ENCODE measurements at regions not wholly inside any gene's neighbourhood (a gene's known extent, or its start where the extent isn't known, plus 50 kb on each side); places are given as distances from the start of the nearest gene placed in this dataset.

- POLR2A ChIA-PET (ENCODE audit: partially characterized antibody) = no interaction called here
- H2AK5ac ChIP-seq (ENCODE audit: low read depth, low read length) = no peak overlapping the region
- H2BK20ac ChIP-seq (ENCODE audit: low read length) = no peak overlapping the region
- no peak overlapping the region for H3K4me3 ChIP-seq (ENCODE audit: extremely low read depth in 1 of 4, insufficient read depth in 2 of 4, low read depth in 3 of 4, low read length in 4 of 4)
- DNase-seq (ENCODE audit: low read depth in 1 of 2, low spot score in 2 of 2) (no peak), FAIRE-seq (no peak)
- H3K36me3 ChIP-seq (ENCODE audit: control insufficient read depth in 2 of 4, insufficient read depth in 4 of 4, low read length in 3 of 4) = no peaks in the 10 kb centered on the region
- no peaks in the 10 kb centered on the region for H3K4me1 ChIP-seq (replicated peaks in 1 of 4; ENCODE audit: control insufficient read depth in 3 of 4, insufficient read depth in 4 of 4, low read length in 3 of 4)
- H3K4me2 ChIP-seq (ENCODE audit: insufficient read depth in 1 of 2, low read depth in 2 of 2, low read length in 2 of 2) = no peak overlapping the region
- no peak overlapping the region for H3K18ac ChIP-seq (ENCODE audit: extremely low read depth, low read length)
- no peaks in the 10 kb centered on the region; the same call in 1 of the 2 replicates for H3K23me2 ChIP-seq (ENCODE audit: low read depth, low read length)
- TF ChIP-seq EZH2 (IDR thresholded peaks at IDR 0.05; ENCODE audit: low read depth, low read length, severe bottlenecking) (no peak), GTF2F1 (IDR thresholded peaks at IDR 0.05; ENCODE audit: borderline replicate concordance, low read depth, low read length) (no peak), HDAC2 (IDR thresholded peaks at IDR 0.05; ENCODE audit: borderline replicate concordance in 1 of 2, low read depth in 2 of 2, low read length in 2 of 2) (no peak), ZNF274 (IDR thresholded peaks at IDR 0.05; ENCODE audit: borderline replicate concordance, extremely low read depth, low read length) (no peak), RXRA (IDR thresholded peaks at IDR 0.05; ENCODE audit: insufficient read depth, low read depth, low read length) (no peak), EGR1 (IDR thresholded peaks at IDR 0.05; ENCODE audit: borderline replicate concordance, low read depth, low read length) (no peak), BACH1 (IDR thresholded peaks at IDR 0.05; ENCODE audit: low read length) (no peak), SIX5 (IDR thresholded peaks at IDR 0.05; ENCODE audit: low read depth, low read length) (no peak), POLR2AphosphoS5 (IDR thresholded peaks at IDR 0.05; ENCODE audit: low read depth, low read length) (no peak), TEAD4 (IDR thresholded peaks at IDR 0.05; ENCODE audit: low read depth, low read length) (no peak), CTBP2 (IDR thresholded peaks at IDR 0.05; ENCODE audit: borderline replicate concordance, insufficient read depth, insufficient read length, low read length) (no peak), POU5F1 (IDR thresholded peaks at IDR 0.05; ENCODE audit: low read depth, low read length) (no peak), SIN3A (conservative IDR thresholded peaks at IDR 0.05 in 1 of 2, IDR thresholded peaks at IDR 0.05 in 1 of 2; ENCODE audit: low read depth in 1 of 2, low read length in 2 of 2) (no peak)
- H3K9ac ChIP-seq (replicated peaks in 1 of 4; ENCODE audit: extremely low read depth in 1 of 4, low read depth in 3 of 4, low read length in 3 of 4) = no peak overlapping the region
- H2BK5ac ChIP-seq (ENCODE audit: low read depth, low read length) = no peak overlapping the region
- H2AFZ ChIP-seq (ENCODE audit: low read length) = no peak overlapping the region
- no peaks in the 10 kb centered on the region for H3K79me1 ChIP-seq (ENCODE audit: low read depth, low read length)
- H3K27me3 ChIP-seq (replicated peaks in 1 of 4; ENCODE audit: control insufficient read depth in 3 of 4, extremely low read depth in 1 of 4, insufficient read depth in 3 of 4, low read length in 3 of 4) = no peaks in the 10 kb centered on the region
- H3K4ac ChIP-seq (replicated peaks; ENCODE audit: insufficient read length, low read depth, low read length) = no peak overlapping the region
- H3K9me3 ChIP-seq (ENCODE audit: insufficient read depth in 2 of 2, low read depth in 1 of 2, low read length in 1 of 2) = no peaks in the 10 kb centered on the region
- no peak overlapping the region for H2BK15ac ChIP-seq (ENCODE audit: low read length)
- H4K91ac ChIP-seq (replicated peaks; ENCODE audit: insufficient read length, low read length) = no peak overlapping the region
- no peak overlapping the region for H3K56ac ChIP-seq (replicated peaks; ENCODE audit: insufficient read length, low read depth, low read length)
- H4K8ac ChIP-seq (ENCODE audit: extremely low read depth, insufficient read depth, low read length) = no peak overlapping the region
- WGBS, 2 experiments (ENCODE audit: extremely low coverage in 1 of 2, insufficient coverage in 1 of 2, insufficient read length in 1 of 2, insufficient replicate concordance in 2 of 2, low coverage in 1 of 2, low lambda C conversion rate in 2 of 2, missing lambda C conversion rate in 1 of 2) = 90% methylated on average over 3 of the region's 3 CpGs; no CpG with 5 or more reads in 1 of the 2 experiments
- H2BK12ac ChIP-seq (ENCODE audit: low read depth, low read length) = no peak overlapping the region
- H3K14ac ChIP-seq (ENCODE audit: insufficient read length) = no peak overlapping the region
- no peak overlapping the region for H3K23ac ChIP-seq (ENCODE audit: insufficient read length)
- H4K20me1 ChIP-seq (replicated peaks in 1 of 2; ENCODE audit: control insufficient read depth in 1 of 2, insufficient read depth in 2 of 2, low read length in 2 of 2) = no peaks in the 10 kb centered on the region
- H3K27ac ChIP-seq (ENCODE audit: low read depth, low read length) = no peak overlapping the region
- H4K5ac ChIP-seq (ENCODE audit: insufficient read length, low read depth, low read length) = no peak overlapping the region
- H3K79me2 ChIP-seq (ENCODE audit: control insufficient read depth in 1 of 2, insufficient read depth in 2 of 2, low read length in 2 of 2) = no peaks in the 10 kb centered on the region
- CTCF ChIA-PET (ENCODE audit: partially characterized antibody) = no interaction called here
- no peak overlapping the region for H2BK120ac ChIP-seq (replicated peaks; ENCODE audit: low read depth, low read length)
Observed at GRCh38 chr11:19337779-19338178, 97.0 kb upstream of the E2F8 start.
